Jurkat, Clone E6-1 (cell line): ENCODE measurements at regions not wholly inside any gene's neighbourhood (a gene's known extent, or its start where the extent isn't known, plus 50 kb on each side); places are given as distances from the start of the nearest gene placed in this dataset.

Source experiments
- DNase-seq: peaks from one replicate; pipeline ENCODE4 v3.0.0-alpha.2; 2011; ENCODE audit warnings: low read depth, low spot score
- H3K4me3 ChIP-seq: 2 replicates; pipeline ENCODE4 v1.5.1; 2011; ENCODE audit warnings: mild to moderate bottlenecking, low read length, control low read depth, moderate library complexity

DNA sequence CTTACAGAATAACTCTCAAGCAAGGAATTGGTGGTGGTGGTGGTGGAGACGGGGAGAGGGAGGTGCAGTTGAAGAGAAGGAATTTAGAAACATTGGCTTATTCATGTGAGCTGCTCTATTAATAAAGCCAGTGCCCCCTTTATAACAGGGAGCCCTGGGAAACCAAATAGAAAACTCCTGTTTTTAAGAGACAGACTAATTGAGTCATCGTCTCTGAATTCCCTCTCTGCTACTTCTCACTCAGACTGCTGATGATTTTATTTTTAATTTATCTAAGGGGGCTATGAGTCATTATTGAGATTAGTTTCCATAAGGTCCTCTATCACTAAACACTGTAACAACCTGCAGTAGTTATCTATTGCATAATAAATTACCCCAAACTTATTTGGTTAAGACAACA is 145.9 kb upstream of the GALNT15 start:
- H3K4me3 ChIP-seq, result no peak overlapping the region
- DNase-seq, result no peak

GRCh38 chr3:16030342-16030741 is 144.1 kb upstream of the GALNT15 start:
- no peak overlapping the region for H3K4me3 ChIP-seq
- DNase-seq, result no peak

DNA sequence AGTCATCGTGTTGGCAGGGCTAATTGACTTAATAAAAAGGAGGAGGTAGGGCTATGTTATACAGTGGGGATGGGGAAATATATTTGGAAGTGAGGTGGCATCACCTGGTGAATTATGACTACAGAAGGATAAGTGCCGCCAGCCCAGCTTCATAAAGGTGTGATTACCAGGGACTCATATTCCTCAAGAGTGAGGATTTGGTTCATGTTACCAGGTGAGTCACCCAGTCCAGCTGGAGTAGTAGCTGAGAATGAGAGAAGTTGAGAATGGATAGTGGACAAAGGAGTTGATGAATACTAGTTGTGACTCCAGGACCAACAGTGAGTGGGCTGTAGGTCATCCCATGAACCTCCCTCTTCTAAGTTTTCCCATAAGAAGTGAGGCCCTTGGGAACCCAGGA is 143.0 kb upstream of the GALNT15 start:
- no peak overlapping the region for H3K4me3 ChIP-seq
- no peak for DNase-seq

- no peak for DNase-seq
- no peak overlapping the region for H3K4me3 ChIP-seq
Measured at GRCh38 chr3:16033889-16034687, 140.4 kb upstream of the GALNT15 start.

- H3K4me3 ChIP-seq, result no peak overlapping the region
- no peak for DNase-seq
Measured at GRCh38 chr3:16040991-16041390, 133.5 kb upstream of the GALNT15 start.

DNA sequence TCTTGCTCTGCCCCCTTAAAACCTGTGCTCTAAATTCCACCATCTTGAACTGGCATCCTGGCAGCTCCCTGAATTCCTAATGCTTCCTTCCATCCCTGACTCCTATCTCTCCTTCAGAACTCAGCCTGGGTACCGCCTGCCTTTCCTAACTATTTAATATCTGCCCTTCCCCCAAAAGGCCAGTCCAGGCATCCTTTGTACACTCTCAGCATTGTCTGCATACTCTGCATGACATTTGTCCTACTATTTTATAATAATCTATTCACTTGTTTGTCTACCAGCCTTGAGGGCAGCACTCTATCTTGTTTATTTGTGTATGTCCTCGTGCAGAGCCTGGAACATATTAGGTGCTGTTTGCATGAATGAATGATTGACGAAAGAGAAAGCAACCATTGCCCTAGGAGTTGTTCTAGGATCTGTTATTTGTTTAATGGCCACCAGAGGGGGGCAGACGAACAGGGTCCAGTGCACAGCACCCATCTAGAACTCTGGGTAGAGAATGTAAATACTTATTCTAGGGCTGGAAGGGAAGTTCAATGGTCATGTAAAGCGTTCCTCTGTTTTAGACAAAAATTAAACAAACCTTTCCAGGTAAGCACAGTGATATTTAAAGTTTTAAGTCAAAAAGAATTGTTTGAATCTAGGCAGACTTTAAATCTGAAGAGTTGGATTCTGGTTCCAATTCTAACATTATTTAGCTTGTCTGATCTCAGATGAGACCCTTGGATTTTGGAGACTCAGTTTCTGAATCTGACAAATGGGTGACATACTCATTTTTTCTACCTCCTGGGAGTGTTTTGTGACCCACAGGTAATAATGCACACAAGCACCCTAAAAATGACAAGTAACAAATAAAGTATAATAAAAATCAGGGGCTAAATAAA is 125.8 kb upstream of the GALNT15 start:
- peak; percentile 53 for DNase-seq
- H3K4me3 ChIP-seq, result no peak overlapping the region

GRCh38 chr3:16050641-16051467 is 123.6 kb upstream of the GALNT15 start:
- no peak for DNase-seq
- H3K4me3 ChIP-seq, result no peak overlapping the region

- H3K4me3 ChIP-seq, result no peak overlapping the region
- DNase-seq, result no peak
Measured at GRCh38 chr3:16051691-16052090, 122.8 kb upstream of the GALNT15 start.

DNA sequence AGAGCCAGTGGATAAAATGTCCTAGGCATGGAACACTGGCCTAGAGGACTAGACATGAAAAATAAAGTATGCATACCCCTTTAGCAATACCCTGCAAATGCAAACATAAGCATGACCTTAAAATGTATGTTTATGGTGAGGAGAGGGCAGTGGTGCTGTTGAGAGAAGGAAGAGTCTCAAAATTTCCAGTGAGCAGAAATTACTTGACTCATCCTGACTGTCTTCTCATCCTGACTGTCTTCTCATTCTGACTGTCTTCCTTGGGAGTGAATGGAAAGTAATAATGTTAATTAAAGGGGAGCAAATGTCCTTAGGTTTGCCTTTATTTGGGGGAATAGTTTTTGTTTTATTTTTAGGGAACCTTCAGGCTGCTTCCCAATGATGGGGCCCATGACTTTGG is 121.5 kb upstream of the GALNT15 start:
- no peak overlapping the region for H3K4me3 ChIP-seq
- DNase-seq, result no peak

DNA sequence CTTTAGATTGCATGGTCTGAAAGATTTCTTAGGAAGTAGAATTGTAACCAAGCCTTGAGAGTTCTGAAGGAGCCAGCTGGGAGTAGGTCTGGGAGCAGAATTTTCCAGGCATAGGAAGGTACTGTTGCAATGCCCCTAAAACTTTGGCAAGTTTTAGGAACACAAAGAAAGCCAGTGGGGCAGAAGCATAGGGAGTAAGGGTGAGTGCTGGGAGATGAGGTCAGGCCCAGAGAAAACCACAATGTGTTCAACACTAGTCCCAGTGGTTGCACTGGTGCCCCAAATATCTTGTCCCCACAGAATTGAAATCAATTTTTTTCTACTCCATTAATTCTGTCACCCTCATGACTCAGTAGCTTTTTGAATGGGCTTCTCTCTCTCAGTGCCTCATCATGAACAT is 120.7 kb upstream of the GALNT15 start:
- no peak for DNase-seq
- H3K4me3 ChIP-seq, result no peak overlapping the region

- no peak overlapping the region for H3K4me3 ChIP-seq
Measured at GRCh38 chr3:16055606-16056211, 118.8 kb upstream of the GALNT15 start.

DNA sequence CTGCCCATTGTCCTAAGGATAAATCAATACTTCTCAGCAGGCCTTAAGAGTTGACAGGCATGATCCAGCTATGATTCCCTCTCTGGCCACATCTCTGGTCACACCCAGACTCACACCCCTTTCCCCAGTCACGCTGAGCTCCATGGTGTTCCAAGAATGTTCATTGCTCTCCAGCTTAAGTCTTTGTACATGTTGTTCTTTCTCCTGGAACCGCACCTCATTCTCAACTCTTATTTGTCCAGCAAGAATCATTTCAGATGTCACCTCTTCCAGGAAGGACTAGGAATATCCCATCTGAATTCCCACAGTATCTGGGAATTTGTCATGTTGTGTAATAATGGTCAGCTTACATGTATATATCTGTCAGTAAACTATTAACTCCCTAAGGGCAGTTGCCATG is 118.3 kb upstream of the GALNT15 start:
- DNase-seq, result no peak
- no peak overlapping the region for H3K4me3 ChIP-seq

More at GRCh38 chr3:16055606-16056211, 118.8 kb upstream of the GALNT15 start:
- DNase-seq, result no peak

GRCh38 chr3:16058521-16058920 is 116.0 kb upstream of the GALNT15 start:
- DNase-seq, result no peak
- H3K4me3 ChIP-seq, result no peak overlapping the region

DNA sequence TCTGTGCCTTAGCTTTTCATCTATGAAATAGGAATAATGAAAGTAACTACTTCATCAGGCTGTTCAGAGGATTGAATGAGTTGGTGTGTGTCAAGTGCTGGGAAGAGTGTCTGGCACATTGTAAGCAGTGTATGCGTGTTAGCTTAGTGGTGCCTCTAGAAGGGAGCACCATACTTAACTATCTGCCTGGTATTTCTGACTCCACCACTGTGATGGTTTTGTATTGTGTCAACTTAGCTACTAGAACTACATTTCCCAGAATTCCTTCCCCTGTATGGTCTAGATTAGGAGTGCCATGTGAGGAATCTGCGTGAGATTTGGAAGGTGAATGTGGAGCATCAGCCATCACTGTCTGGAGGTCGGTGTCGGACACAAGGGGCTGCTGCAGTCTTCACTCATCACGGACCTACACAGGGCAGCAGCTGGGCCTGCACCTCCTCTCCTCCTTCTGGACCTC is 115.4 kb upstream of the GALNT15 start:
- H3K4me3 ChIP-seq, result no peak overlapping the region
- DNase-seq, result no peak

- no peak overlapping the region for H3K4me3 ChIP-seq
- DNase-seq, result no peak
Measured at GRCh38 chr3:16059711-16060357, 114.6 kb upstream of the GALNT15 start.

DNA sequence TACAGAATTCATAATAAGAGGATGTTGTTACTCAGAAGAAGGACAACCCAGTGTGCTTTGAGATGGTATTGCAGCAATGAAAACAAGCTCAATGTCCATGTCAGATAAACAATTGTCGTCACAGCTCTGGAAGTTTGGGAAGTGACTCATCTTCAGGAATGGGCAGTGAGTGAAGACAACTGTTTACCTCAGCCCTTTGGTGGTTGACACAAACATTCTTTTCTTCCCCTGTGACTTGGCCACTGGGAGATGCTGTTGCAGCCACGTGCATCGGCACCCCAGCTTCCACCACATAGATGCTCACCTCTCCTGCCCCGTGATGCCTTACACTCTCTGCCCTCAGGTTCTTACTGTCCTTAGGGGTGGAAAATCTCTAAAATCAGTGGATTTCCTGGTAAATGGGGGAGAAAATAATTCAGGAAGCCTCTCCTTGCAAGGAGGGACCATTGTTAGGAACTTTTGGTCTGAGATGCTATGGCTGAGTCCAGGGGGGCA is 114.1 kb upstream of the GALNT15 start:
- H3K4me3 ChIP-seq, result no peak overlapping the region
- DNase-seq, result no peak

DNA sequence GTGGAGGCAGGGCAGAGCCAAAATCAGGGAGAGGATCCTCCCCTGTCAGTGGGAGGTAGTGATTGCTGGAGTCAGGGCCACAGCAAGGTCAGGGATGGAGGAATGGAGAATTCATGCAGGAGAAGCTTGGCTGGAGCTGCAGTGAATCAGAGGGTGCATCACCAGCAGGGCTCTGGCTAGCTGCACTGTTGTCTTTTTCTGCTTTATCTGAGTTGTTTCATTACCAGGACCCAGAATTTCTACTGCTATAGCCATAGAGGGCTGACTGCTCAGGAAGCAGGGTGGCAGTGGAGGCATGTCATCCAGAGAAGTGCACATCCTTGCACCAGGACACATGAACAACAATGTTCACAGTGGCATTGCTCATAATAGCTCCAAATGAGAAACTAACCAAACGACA is 113.5 kb upstream of the GALNT15 start:
- no peak overlapping the region for H3K4me3 ChIP-seq
- no peak for DNase-seq

GRCh38 chr3:16061491-16061890 is 113.0 kb upstream of the GALNT15 start:
- DNase-seq, result no peak
- no peak overlapping the region for H3K4me3 ChIP-seq
